Ascending aorta (tissue), 2 donors: ENCODE measurements at regions not wholly inside any gene's neighbourhood (a gene's known extent, or its start where the extent isn't known, plus 50 kb on each side); places are given as distances from the start of the nearest gene placed in this dataset.
"Not testable (repeated sequence)": the region's sequence is repeated elsewhere in the genome, so short reads cannot be mapped to it uniquely, and the experiment has no call there.

Experiments used
- DNase-seq, 2 donors: peaks; one replicate each; pipeline ENCODE4 v3.0.0-alpha.2; 2019; ENCODE audit warnings: low spot score in 2 of 2
- H3K27ac ChIP-seq, 2 donors: fragments of 200-600 bp; sonication (generic); one replicate each; pipeline ENCODE4 v1.5.1; 2016 to 2017; ENCODE audit warnings: mild to moderate bottlenecking in 1 of 2
- H3K27me3 ChIP-seq: fragments of 200-600 bp; sonication (generic); one replicate; pipeline ENCODE4 v1.5.1; 2017
- H3K36me3 ChIP-seq, 2 donors: fragments of 200-600 bp; sonication (generic); one replicate each; pipeline ENCODE4 v1.5.1; 2016
- H3K4me1 ChIP-seq, 2 donors: fragments of 200-600 bp; sonication (generic); one replicate each; pipeline ENCODE4 v1.5.1; 2016 to 2017; ENCODE audit warnings: mild to moderate bottlenecking in 1 of 2
- H3K4me3 ChIP-seq, 2 donors: fragments of 200-600 bp; sonication (generic); one replicate each; pipeline ENCODE4 v1.5.1; 2016 to 2017; ENCODE audit warnings: mild to moderate bottlenecking in 1 of 2
- H3K9me3 ChIP-seq, 2 donors: fragments of 200-600 bp; sonication (generic); one replicate each; pipeline ENCODE4 v1.5.1; 2016
- intact Hi-C: fragments of 100-400 bp; cut with DNase I; formaldehyde crosslinking; loops from one replicate; pipeline ENCODE4 v1.15.1; 2023
- TF ChIP-seq, protein P1 (sequence below), 3 experiments: fragments of 200-600 bp in 2 of 3; fragments of 450-650 bp in 1 of 3; sonication (generic) in 2 of 3; IDR thresholded peaks; one replicate each; pipeline ENCODE4 v1.5.1; 2016 to 2019; ENCODE audit warnings: antibody characterized with exemption in 3 of 3, mild to moderate bottlenecking in 1 of 3, moderate library complexity in 1 of 3

DNA sequence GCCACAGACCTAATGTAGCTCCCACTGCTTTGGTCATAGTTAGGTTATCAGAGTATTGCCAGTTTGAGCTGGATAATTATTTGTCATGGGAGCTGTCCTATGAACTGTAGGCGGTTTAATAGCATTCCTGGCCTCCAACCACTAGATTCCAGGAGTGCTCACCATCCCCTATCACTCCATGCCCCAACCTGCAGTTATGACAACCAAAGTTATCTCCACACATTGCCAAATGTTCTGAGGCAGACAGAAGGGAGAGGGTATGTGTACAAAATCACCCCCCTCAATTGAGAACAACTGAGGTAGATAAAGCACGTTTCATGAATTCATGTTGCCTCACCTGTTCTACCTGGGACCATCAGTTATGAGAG, 119.0 kb upstream of the CACUL1 start:
- Histone ChIP-seq H3K4me1 (peaks cover 0 to 10% of the 10 kb centered on the region in 2 donors), H3K27me3 (no peaks in the 10 kb centered on the region), H3K4me3 (no peak overlapping the region), H3K27ac (no peak overlapping the region), H3K36me3 (no peaks in the 10 kb centered on the region), H3K9me3 (peaks cover 0 to 7% of the 10 kb centered on the region in 2 donors)
- intact Hi-C loops: no loop called here
- no peak for DNase-seq
- TF ChIP-seq, protein P1, sequence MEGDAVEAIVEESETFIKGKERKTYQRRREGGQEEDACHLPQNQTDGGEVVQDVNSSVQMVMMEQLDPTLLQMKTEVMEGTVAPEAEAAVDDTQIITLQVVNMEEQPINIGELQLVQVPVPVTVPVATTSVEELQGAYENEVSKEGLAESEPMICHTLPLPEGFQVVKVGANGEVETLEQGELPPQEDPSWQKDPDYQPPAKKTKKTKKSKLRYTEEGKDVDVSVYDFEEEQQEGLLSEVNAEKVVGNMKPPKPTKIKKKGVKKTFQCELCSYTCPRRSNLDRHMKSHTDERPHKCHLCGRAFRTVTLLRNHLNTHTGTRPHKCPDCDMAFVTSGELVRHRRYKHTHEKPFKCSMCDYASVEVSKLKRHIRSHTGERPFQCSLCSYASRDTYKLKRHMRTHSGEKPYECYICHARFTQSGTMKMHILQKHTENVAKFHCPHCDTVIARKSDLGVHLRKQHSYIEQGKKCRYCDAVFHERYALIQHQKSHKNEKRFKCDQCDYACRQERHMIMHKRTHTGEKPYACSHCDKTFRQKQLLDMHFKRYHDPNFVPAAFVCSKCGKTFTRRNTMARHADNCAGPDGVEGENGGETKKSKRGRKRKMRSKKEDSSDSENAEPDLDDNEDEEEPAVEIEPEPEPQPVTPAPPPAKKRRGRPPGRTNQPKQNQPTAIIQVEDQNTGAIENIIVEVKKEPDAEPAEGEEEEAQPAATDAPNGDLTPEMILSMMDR (IDR thresholded peaks at IDR 0.05): no peak

DNA sequence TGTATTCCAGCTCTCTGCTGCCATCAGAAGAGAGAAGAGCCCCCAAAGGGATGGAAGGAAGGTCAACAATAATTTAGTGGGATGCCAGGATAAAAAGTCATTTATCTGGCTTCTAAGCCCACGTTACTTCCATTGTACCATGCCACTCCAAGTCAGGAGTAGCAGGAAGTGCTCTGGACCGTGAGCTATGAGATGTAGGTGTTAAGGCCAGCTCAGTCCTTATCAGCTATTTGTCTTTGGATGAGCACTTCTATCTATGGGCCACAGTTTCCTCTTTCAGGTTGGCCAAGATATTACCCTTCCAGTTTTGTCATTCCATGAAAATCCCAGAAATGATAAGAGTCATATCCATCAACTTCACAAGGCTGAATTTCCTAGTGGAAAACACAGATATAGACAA, 119.4 kb upstream of the CACUL1 start:
- Histone ChIP-seq H3K27me3 (no peaks in the 10 kb centered on the region), H3K27ac (no peak overlapping the region), H3K9me3 (peaks cover 0 to 7% of the 10 kb centered on the region in 2 donors), H3K36me3 (no peaks in the 10 kb centered on the region), H3K4me1 (peaks cover 0 to 10% of the 10 kb centered on the region in 2 donors), H3K4me3 (no peak overlapping the region)
- DNase-seq: no peak
- intact Hi-C loops: no loop called here
- TF ChIP-seq, protein P1 (IDR thresholded peaks at IDR 0.05): no peak

DNA sequence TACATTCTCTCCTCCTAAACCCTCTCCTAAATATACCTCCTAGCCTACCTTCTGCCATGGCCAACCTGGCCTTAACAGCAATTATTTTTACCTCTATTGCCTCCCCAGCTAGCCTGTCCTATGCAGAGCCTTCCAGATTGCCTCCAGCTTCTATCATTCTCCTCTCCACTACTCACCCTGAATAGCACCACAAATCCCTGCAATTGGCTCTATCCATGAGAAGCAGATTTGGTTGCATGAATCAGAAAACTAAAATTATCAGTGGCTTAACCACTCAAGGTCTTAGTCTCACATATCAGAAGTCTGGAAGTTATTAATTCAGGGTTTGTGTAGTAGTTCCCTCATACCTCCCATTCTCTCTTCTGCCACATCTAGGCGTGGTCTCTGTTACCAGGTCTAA, 120.3 kb upstream of the CACUL1 start:
- Histone ChIP-seq H3K9me3 (peaks cover 0 to 7% of the 10 kb centered on the region in 2 donors), H3K4me1 (peaks cover 0 to 10% of the 10 kb centered on the region in 2 donors), H3K36me3 (no peaks in the 10 kb centered on the region), H3K27ac (no peak overlapping the region), H3K27me3 (no peaks in the 10 kb centered on the region), H3K4me3 (no peak overlapping the region)
- intact Hi-C loops: no loop called here
- TF ChIP-seq, protein P1 (IDR thresholded peaks at IDR 0.05): no peak
- no peak for DNase-seq

DNA sequence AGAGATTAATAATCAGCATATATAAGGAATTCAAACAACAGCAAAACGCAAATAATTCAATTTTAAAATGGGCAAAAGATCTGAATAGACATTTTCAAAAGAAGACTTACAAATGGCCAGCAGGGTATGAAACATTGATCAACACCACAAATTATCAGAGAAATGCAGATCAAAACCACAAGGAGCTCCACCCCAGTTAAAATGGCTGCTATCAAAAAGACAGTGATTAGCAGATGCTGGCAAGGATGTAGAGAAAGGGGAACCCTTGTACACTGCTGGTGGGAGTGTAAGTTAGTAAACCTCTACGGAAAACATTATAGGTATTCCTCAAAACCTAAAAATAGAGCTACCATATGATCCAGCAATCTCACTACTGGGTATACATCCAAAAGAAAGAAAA, 128.0 kb upstream of the CACUL1 start:
- no peak for DNase-seq
- no peaks in the 10 kb centered on the region for H3K27me3 ChIP-seq
- no peak overlapping the region for H3K27ac ChIP-seq
- intact Hi-C loops: no loop called here
- TF ChIP-seq, protein P1 (IDR thresholded peaks at IDR 0.05): no peak
- peaks cover 0 to 3% of the 10 kb centered on the region in 2 donors for H3K9me3 ChIP-seq
- H3K4me1 ChIP-seq: no peaks in the 10 kb centered on the region
- no peaks in the 10 kb centered on the region for H3K36me3 ChIP-seq
- no peak overlapping the region for H3K4me3 ChIP-seq

DNA sequence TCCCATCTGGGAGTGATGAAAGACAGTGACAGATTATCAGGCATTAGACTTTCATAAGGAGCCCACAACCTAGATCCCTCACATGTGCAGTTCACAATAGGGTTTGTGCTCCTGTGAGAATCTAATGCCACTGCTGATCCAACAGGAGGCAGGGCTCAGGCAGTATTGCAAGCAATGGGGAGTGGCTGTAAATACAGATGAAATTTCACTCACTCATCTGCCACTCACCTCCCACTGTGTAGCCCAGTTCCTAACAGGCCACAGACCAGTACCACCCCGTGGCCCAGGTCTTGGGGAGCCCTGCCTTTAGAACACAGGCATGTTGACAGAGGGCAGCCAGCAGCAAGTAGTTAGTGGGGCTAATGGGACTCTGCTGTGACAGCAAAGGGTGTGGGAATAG, 137.3 kb upstream of the NANOS1 start:
- no peak for DNase-seq
- no peaks in the 10 kb centered on the region for H3K4me1 ChIP-seq
- intact Hi-C loops: no loop called here
- no peak overlapping the region for H3K4me3 ChIP-seq
- TF ChIP-seq, protein P1 (IDR thresholded peaks at IDR 0.05): no peak
- no peak overlapping the region for H3K27ac ChIP-seq
- H3K27me3 ChIP-seq: no peaks in the 10 kb centered on the region
- H3K36me3 ChIP-seq: no peaks in the 10 kb centered on the region
- no peaks in the 10 kb centered on the region for H3K9me3 ChIP-seq

DNA sequence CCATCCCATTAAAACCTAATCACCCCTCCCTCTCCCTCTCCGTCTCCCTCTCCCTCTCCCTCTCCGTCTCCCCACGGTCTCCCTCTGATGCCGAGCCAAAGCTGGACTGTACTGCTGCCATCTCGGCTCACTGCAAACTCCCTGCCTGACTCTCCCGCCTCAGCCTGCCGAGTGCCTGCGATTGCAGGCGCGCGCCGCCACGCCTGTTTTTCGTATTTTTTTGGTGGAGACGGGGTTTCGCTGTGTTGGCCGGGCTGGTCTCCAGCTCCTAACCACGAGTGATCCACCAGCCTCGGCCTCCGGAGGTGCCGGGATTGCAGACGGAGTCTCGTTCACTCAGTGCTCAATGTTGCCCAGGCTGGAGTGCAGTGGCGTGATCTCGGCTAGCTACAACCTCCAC, 134.6 kb upstream of the NANOS1 start:
- peak in 1 of 2 donors; percentile 5 for DNase-seq
- H3K9me3 ChIP-seq, H3K36me3 ChIP-seq, H3K27me3 ChIP-seq, H3K4me3 ChIP-seq, H3K4me1 ChIP-seq, intact Hi-C loops, H3K27ac ChIP-seq: not testable (repeated sequence)
